Fibroblast of skin of left biceps (primary cell): ENCODE measurements at regions not wholly inside any gene's neighbourhood (a gene's known extent, or its start where the extent isn't known, plus 50 kb on each side); places are given as distances from the start of the nearest gene placed in this dataset.
"Not testable (repeated sequence)": the region's sequence is repeated elsewhere in the genome, so short reads cannot be mapped to it uniquely, and the experiment has no call there.

Experiments used
- DNase-seq, 2 experiments: peaks; one replicate each; pipeline ENCODE4 v3.0.0-alpha.2; 2013; ENCODE audit warnings: low read depth in 2 of 2

DNA sequence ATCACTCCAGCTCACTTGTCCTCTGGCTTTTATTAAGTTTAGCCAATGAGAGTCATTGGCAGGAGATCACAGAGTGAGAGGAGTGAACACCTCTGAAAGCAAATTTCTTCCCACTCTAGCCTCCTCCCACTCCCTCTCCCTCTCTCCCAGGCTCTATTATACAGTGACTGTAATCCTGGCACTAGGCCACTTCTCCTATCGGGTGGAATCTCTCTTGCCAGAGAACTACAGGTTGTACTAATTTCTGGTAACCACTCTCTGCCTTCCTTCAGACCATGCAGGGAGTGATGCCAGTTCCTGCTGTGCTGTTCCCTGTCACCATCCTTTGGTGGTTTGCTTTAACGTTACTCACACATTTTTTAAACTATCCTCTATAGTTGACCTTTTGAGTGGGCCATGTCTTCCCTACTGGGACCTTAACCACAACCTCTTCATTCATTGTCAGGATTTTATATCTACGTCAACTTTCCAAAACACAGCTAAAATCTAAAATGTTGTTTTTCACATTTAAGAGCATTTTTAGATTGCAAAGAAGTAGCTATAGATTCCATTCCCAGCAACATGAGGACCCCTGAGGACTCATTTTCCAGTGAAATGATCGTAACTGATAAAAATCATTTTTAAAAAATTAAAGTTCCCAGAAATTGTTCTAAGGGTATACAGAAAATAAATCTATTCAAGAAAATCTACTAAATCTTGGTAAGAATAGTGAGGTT is 217.1 kb downstream of the MREG start:
- DNase-seq, result peak in 1 of 2 experiments; percentile 64

- DNase-seq, result no peak
Observed at GRCh38 chr2:215794829-215795546, 218.4 kb downstream of the MREG start.

GRCh38 chr2:215793747-215794595 is 219.4 kb downstream of the MREG start:
- peak; percentile 72 to 83 for DNase-seq

DNA sequence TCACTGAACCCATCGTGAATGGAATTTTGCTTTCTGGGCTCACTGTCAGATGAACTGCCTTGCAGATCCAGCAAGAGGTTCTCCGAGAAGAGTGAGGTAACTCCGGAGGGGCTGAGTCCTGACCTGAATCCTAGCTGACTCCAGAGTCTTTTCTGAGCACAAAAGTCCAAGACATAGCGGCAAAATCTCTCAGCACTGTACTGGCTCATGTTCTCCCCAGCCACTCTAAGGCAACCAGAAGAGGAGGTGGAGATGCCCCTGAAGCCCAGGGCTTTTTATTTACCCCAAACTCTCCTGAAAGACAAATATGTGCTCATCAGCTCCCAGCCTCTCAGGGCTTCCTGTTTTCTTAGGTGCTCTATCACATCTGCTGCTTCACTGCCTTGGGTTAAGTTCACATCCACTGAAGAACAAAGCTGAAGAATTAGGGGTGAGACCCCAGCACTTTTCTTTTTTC is 221.8 kb downstream of the MREG start:
- DNase-seq, result no peak

DNA sequence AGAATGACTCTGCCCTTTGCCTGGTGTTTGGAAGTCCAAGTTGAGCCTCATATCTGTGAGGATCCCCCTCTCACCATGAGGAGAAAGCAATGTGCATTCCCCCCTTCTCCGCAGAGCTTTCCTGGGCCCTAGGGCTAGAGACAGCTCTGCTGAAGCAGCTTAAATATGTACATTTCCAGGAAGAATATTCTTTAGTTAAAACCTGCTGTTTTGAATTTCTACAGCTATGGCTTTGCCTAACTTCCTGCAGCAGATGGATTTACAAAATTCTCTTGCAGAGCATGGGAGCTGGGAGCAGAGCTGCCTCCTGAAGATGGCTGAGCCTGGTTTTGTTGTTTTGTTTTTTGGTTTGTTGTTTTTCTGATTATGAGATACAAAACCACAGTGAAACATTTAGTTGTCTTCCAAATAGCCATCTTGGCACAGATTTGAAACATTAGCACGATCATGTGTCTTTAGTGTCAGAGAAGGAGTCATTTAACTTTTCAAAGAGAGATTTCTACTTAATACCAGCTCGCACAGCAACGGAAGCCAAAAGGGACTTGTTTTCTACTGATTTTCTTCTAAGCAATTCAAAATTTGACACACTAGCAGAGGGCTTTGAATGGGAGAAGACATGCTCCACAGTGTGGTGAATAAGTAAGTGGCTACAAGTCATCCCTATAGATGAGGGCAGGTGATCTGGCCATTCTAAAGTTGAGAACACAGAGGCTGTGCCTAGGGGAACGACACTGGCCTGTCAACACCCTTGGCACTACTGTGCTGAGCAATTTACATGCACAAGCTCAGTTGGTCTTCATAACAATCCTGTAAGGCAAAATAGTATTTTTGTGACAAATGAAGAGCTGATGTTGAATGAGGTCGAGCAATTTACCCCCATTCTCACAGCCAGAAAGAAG is 222.6 kb downstream of the MREG start:
- no peak for DNase-seq

GRCh38 chr2:215787565-215788178 is 225.7 kb downstream of the MREG start:
- DNase-seq, result no peak

DNA sequence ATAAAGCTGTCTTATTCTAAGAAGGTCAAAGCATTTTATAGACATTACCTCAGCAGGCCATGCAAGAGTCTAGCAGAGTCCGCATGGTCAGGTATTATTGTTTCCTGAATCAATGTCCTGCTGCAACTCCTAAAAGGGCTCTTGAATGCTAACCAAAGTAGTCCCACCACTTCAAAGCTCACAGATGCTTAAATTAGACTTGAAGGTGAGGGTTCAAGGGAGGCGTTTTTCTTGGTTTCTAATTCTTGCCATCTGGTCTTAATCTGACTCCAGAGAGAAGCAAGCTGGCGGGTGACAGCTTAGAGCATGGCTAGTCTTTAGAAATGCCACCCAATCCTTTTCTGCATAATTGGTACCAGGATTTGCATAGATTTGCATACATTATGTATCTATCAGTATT is 226.3 kb downstream of the MREG start:
- DNase-seq, result no peak

- peak; percentile 80 to 84 for DNase-seq
Observed at GRCh38 chr2:215784371-215784783, 229.0 kb downstream of the MREG start.

- DNase-seq, result not testable (repeated sequence)
Observed at GRCh38 chr2:215783640-215784039, 229.7 kb downstream of the MREG start.

DNA sequence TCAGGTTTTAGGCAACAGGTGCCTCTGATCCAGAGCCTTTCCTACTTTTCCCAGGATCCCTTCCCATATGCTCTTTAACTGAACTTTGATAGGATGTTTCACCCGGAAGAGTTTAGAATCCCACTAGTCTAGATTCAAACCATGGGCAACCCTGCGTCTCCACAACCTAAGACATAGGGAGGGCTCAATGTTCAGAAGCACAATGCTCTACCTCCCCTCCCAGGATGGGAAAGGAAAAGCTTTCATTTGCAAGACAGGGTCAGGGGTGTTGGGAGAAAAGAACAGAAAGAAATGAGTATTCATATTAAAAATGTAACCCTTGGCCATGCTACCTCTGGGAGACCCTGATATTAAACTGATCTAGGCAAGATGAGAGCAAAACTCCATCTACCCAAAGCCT is 230.4 kb downstream of the MREG start:
- DNase-seq, result no peak

- no peak for DNase-seq
Observed at GRCh38 chr2:215782295-215782694, 231.1 kb downstream of the MREG start.

- DNase-seq, result no peak
Observed at GRCh38 chr2:215780907-215781685, 232.3 kb downstream of the MREG start.

DNA sequence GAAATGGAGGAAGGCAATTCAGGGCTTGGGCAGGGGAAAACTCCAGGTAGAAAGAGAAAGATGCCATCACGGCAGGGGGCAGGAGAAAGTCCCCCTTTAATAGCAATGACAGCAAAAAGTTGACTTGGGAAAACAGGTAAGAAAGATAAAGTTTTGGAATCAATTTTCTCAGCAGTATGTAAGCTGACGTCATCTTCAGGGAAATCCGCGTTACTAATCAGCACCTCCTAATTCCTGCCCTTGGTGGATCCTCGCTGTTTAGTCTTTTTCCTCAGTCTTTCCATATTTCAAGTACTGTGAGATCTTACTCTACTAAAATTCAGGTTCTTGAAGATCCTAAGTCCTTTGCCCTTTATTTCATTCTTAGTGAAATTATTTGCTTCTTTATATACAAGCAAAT is 233.0 kb downstream of the MREG start:
- DNase-seq, result no peak

GRCh38 chr2:215779912-215780311 is 233.4 kb downstream of the MREG start:
- no peak for DNase-seq

DNA sequence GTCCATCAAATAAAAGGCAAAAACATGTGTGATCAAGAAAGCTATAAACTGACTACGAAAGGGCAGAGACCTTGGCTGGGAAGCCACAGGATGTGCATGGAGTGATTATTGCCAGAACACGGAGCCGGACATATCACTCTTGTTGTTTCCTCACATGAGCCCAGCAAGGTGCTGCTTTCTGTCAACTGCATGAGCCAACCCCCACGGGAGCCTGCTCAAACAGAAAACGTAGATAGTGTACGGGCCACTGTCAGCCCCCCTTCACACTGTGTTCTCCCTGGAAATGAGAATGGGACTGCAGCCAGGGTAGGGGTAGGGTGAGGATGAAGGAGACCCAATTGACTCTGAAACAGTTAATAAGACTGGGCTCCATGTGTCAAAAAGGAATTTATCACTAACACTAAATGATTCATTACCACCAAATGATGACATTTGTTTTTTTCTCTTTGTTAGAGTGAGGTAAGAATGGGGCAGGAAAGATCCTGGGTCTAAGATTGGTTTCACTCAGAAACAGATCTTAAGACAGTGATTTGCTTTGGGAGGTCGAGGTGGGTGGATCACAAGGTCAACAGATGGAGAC is 235.8 kb downstream of the MREG start:
- no peak for DNase-seq

DNA sequence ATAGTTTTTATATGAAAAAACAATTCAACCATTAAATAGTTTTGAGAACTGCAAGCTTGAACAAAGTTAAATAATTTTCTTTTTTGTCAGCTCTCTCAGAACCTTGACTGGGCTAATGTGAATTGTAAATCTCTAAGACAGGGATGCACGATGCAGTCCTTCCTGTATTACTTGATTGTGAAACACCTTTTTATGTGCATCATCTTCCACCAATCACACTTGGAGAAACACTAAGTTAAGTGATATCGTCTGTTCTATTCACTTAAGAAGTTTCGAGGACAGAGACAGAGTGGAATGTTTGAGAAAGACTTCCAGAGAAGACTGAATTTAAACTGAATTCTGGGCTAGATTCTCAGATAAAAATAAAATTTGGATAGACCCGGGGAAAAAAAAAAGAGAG is 238.2 kb downstream of the MREG start:
- DNase-seq, result no peak

DNA sequence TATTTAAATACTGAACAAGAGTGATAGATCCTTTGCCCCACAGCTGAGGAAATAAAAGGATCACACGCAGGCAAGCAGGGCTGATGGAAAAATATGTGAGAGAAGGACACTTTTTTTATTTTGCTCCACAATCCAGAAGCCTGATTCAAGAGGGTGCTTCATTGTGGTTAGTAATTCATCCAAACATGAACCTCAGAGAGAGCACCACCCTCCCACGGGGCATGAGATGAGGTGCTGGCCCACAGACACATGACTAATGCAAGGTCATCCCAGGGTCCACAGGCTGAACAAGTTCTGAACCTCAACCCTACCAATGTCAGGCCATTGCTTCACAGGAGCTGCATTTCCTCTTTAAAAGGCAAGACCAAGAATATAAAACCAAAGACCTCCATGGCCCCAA is 239.6 kb downstream of the MREG start:
- no peak for DNase-seq

DNA sequence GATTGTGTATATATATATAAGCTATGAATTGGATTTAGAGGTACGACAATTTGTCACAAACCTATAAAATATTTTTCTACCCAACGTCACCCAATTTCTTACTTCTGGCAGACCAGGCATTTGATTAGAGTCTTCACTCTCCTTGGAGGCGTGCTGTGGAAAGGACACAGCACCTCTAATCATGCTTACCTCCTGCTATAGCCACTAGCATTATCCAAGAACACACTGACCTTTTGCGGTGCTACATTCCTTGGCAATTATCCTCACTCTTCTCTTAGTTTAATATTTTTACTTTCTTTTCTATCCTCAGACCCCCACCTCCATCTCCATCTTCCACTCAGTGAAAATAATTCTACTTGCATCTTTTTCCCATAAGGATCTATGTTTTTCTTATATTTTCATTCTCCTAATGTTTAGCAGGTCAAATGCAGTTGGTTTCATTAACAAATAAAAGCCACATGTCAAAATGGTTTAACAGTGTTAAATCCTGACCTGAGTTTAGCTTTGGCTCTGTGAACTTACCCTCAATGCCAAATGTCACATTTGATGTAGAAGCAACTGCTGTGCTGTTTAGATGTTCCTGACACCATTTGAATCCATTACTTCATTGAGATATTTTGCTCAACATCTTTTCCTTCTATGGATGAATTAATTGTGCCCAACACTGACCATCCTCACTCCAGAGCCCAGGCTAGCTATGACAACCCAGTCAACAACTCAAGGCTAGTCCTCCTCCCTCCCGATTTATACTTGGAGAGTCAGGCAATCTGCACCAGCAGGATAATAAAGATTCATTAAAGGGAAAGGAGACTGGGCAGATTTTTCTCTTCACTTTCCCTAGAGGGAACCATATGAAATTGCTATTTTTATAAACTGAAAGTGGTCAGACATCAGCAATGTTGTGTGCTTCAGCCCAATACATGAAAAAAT is 240.5 kb downstream of the MREG start:
- no peak for DNase-seq

DNA sequence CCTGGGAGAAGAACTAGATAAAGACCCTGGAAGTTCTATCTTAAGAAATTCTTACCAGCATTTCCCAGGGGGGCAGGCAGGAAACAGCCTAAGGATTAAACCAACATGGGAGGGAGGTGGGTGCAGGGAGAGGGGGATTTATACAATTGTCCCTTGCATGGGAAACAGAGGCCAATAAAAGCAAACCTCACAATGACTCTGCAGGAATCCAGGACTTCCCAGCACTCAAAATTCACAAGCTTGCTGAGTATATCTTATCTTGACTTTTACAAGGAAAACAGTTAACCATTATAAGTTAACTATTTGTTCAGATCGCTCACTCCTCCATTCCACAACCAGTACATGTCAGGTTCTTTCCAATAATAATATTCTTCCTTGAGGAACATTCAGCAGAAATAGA is 241.3 kb downstream of the MREG start:
- no peak for DNase-seq
